ENCODE measurements at regions not wholly inside any gene's neighbourhood (a gene's known extent, or its start where the extent isn't known, plus 50 kb on each side); places are given as distances from the start of the nearest gene placed in this dataset.
A peak's percentile ranks its signal among the peaks of the same experiment; 100 is the strongest.

DNA sequence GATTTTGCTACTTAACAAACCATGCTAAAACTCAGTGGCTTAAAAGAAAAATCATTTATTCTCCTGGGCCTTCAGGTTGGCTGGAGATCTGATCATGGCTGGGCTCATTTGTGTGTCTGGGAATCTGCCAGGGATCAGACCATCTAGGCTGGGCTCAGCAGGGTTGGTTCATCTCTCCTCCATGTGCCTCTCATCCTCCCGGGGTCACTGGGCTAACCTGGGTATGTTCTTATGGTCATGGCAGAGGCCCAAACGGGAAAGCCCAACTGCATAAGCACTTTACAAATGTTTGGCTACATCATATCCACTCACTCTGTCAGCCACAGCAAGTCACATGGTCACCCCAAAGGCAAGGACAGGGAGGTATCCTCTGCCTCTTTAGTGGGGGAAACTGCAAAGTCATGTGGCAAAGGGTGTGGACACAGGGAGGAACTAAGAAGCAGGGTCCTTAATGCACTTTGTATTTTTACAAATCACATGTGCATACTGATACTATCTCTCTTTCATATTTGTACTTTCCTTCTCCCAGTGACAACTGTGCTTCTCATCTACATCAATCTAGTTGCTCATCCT lies 231.4 kb downstream of the BUB3 start (continued):
- TF ChIP-seq HEYL (CRISPR knock-in tag; IDR thresholded peaks at IDR 0.05): no peak

DNA sequence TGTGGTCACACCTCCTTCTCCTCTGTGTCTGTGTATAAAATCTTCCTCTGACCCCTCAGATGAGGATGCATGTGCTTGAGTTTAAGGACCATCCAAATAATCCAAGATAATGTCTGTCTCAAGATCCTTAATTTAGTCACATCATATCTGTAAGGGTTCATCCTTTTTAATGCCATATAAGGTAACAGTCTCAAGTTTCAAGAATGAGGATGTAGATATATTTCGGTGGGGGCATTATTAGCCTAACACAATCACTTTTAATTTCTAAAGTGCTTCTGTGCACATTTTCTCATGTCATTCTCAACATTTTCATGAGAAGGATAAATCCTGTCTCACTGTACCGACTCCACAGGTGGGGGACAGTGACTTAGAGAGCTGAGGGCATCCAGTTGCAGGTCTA lies 235.3 kb downstream of the BUB3 start:
- ATAC-seq: no peak
- Histone ChIP-seq H3K27ac (no peak overlapping the region), H3K4me3 (no peak overlapping the region), H3K4me1 (no peaks in the 10 kb centered on the region), H3K4me2 (no peak overlapping the region), H3K9me3 (peaks cover 11% of the 10 kb centered on the region; the same call in 2 of the 3 replicates)
- DNase-seq (ENCODE audit: low read depth in 1 of 2, low spot score in 1 of 2): no peak
- TF ChIP-seq CEBPB (IDR thresholded peaks at IDR 0.05) (no peak), NR3C1 (IDR thresholded peaks at IDR 0.05) (no peak), RFX5 (IDR thresholded peaks at IDR 0.05) (no peak), HOXB13 (CRISPR knock-in tag; IDR thresholded peaks at IDR 0.05; ENCODE audit: low read depth) (no peak), PHF8 (IDR thresholded peaks at IDR 0.05; ENCODE audit: borderline replicate concordance, low read depth) (no peak), NFE2L2 (conservative IDR thresholded peaks at IDR 0.05; ENCODE audit: low read length) (no peak), MAZ (IDR thresholded peaks at IDR 0.05; ENCODE audit: borderline replicate concordance, low read depth, low read length) (no peak), EHF (CRISPR knock-in tag; IDR thresholded peaks at IDR 0.05) (no peak), RNF2 (IDR thresholded peaks at IDR 0.05; ENCODE audit: borderline replicate concordance, low read depth) (no peak), POLR2AphosphoS2 (conservative IDR thresholded peaks at IDR 0.05; ENCODE audit: low read length) (no peak), RAD21 (conservative IDR thresholded peaks at IDR 0.05 in 1 of 2, IDR thresholded peaks at IDR 0.05 in 1 of 2) (no peak), HEYL (CRISPR knock-in tag; IDR thresholded peaks at IDR 0.05) (no peak), HDAC2 (IDR thresholded peaks at IDR 0.05) (no peak), ZC3H11A (IDR thresholded peaks at IDR 0.05) (no peak), KDM5A (IDR thresholded peaks at IDR 0.05) (no peak), HOXB5 (CRISPR knock-in tag; IDR thresholded peaks at IDR 0.05) (no peak)
- TF ChIP-seq, protein P1, sequence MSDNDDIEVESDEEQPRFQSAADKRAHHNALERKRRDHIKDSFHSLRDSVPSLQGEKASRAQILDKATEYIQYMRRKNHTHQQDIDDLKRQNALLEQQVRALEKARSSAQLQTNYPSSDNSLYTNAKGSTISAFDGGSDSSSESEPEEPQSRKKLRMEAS (IDR thresholded peaks at IDR 0.05): no peak
- WGBS (ENCODE audit: missing lambda C conversion rate): 0% methylated on average over 2 of the region's 2 CpGs
- ChIA-PET POLR2A (no interaction called here), CTCF (interaction anchor here (0.9 to 2.3 kb wide), 4 partner anchors 10 to 347 kb away, joined by 3 to 10 read pairs (median 3); no protein-coding TSS in a partner anchor)
- FAIRE-seq: no peak

DNA sequence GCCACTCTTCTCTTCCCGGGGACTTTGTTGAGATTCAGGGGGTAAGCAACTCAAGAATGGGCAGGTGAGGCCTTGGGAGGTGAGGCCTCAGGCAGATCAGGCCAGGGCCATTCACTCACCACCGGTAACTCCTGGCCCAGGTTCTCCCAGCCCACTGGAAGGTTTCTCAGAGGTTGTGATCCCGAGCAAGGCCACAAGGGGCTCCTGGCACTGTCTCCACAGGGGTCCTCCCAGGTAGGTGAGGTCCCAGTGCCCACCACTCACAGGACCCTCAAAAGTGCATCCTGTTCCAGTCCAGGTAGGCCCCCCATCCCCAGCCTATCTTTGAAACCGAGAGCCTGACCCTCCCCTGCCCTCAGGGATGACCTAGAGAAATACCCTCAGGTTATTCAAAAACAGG lies 236.1 kb downstream of the BUB3 start:
- ChIA-PET POLR2A (no interaction called here), CTCF (no interaction called here)
- Histone ChIP-seq H3K9me3 (peaks cover 11% of the 10 kb centered on the region; the same call in 2 of the 3 replicates), H3K27ac (no peak overlapping the region), H3K4me3 (no peak overlapping the region), H3K4me1 (no peaks in the 10 kb centered on the region), H3K4me2 (no peak overlapping the region)
- DNase-seq (ENCODE audit: low read depth in 1 of 2, low spot score in 1 of 2) (no peak), FAIRE-seq (no peak), ATAC-seq (peak; percentile 30 to 50; a peak in 2 of 6 replicates)
- WGBS (ENCODE audit: missing lambda C conversion rate): 12% methylated on average over 3 of the region's 4 CpGs
- no peak for TF ChIP-seq POLR2AphosphoS2 (conservative IDR thresholded peaks at IDR 0.05; ENCODE audit: low read length)
- no peak for TF ChIP-seq MAZ (IDR thresholded peaks at IDR 0.05; ENCODE audit: borderline replicate concordance, low read depth, low read length)
- TF ChIP-seq RNF2 (IDR thresholded peaks at IDR 0.05; ENCODE audit: borderline replicate concordance, low read depth): no peak
- TF ChIP-seq, protein P2, sequence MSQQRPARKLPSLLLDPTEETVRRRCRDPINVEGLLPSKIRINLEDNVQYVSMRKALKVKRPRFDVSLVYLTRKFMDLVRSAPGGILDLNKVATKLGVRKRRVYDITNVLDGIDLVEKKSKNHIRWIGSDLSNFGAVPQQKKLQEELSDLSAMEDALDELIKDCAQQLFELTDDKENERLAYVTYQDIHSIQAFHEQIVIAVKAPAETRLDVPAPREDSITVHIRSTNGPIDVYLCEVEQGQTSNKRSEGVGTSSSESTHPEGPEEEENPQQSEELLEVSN (IDR thresholded peaks at IDR 0.05; ENCODE audit: borderline replicate concordance, low read depth): no peak
- TF ChIP-seq FOSB (CRISPR knock-in tag; IDR thresholded peaks at IDR 0.05): no peak
- TF ChIP-seq, protein P3, sequence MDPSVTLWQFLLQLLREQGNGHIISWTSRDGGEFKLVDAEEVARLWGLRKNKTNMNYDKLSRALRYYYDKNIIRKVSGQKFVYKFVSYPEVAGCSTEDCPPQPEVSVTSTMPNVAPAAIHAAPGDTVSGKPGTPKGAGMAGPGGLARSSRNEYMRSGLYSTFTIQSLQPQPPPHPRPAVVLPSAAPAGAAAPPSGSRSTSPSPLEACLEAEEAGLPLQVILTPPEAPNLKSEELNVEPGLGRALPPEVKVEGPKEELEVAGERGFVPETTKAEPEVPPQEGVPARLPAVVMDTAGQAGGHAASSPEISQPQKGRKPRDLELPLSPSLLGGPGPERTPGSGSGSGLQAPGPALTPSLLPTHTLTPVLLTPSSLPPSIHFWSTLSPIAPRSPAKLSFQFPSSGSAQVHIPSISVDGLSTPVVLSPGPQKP (IDR thresholded peaks at IDR 0.05; ENCODE audit: low read depth, low read length): no peak
- TF ChIP-seq FOXS1 (CRISPR knock-in tag; IDR thresholded peaks at IDR 0.05): no peak
- no peak for TF ChIP-seq RARB (CRISPR knock-in tag; IDR thresholded peaks at IDR 0.05)
- TF ChIP-seq ZNF302 (CRISPR knock-in tag; IDR thresholded peaks at IDR 0.05): no peak
- TF ChIP-seq, protein P4, sequence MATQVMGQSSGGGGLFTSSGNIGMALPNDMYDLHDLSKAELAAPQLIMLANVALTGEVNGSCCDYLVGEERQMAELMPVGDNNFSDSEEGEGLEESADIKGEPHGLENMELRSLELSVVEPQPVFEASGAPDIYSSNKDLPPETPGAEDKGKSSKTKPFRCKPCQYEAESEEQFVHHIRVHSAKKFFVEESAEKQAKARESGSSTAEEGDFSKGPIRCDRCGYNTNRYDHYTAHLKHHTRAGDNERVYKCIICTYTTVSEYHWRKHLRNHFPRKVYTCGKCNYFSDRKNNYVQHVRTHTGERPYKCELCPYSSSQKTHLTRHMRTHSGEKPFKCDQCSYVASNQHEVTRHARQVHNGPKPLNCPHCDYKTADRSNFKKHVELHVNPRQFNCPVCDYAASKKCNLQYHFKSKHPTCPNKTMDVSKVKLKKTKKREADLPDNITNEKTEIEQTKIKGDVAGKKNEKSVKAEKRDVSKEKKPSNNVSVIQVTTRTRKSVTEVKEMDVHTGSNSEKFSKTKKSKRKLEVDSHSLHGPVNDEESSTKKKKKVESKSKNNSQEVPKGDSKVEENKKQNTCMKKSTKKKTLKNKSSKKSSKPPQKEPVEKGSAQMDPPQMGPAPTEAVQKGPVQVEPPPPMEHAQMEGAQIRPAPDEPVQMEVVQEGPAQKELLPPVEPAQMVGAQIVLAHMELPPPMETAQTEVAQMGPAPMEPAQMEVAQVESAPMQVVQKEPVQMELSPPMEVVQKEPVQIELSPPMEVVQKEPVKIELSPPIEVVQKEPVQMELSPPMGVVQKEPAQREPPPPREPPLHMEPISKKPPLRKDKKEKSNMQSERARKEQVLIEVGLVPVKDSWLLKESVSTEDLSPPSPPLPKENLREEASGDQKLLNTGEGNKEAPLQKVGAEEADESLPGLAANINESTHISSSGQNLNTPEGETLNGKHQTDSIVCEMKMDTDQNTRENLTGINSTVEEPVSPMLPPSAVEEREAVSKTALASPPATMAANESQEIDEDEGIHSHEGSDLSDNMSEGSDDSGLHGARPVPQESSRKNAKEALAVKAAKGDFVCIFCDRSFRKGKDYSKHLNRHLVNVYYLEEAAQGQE (IDR thresholded peaks at IDR 0.05): no peak
- no peak for TF ChIP-seq MYC (IDR thresholded peaks at IDR 0.05; ENCODE audit: borderline replicate concordance, low read length)
- TF ChIP-seq NFE2L2 (conservative IDR thresholded peaks at IDR 0.05; ENCODE audit: low read length): no peak
- no peak for TF ChIP-seq SREBF2 (IDR thresholded peaks at IDR 0.05)
- TF ChIP-seq TFCP2L1 (CRISPR knock-in tag; IDR thresholded peaks at IDR 0.05): no peak
- TF ChIP-seq, protein P5, sequence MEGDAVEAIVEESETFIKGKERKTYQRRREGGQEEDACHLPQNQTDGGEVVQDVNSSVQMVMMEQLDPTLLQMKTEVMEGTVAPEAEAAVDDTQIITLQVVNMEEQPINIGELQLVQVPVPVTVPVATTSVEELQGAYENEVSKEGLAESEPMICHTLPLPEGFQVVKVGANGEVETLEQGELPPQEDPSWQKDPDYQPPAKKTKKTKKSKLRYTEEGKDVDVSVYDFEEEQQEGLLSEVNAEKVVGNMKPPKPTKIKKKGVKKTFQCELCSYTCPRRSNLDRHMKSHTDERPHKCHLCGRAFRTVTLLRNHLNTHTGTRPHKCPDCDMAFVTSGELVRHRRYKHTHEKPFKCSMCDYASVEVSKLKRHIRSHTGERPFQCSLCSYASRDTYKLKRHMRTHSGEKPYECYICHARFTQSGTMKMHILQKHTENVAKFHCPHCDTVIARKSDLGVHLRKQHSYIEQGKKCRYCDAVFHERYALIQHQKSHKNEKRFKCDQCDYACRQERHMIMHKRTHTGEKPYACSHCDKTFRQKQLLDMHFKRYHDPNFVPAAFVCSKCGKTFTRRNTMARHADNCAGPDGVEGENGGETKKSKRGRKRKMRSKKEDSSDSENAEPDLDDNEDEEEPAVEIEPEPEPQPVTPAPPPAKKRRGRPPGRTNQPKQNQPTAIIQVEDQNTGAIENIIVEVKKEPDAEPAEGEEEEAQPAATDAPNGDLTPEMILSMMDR (IDR thresholded peaks at IDR 0.05): no peak
